HuH-7.5 (cell line): ENCODE measurements at regions not wholly inside any gene's neighbourhood (a gene's known extent, or its start where the extent isn't known, plus 50 kb on each side); places are given as distances from the start of the nearest gene placed in this dataset.

Source experiments
- DNase-seq: peaks from one replicate; pipeline ENCODE4 v3.0.0; 2011; ENCODE audit warnings: low spot score

DNA sequence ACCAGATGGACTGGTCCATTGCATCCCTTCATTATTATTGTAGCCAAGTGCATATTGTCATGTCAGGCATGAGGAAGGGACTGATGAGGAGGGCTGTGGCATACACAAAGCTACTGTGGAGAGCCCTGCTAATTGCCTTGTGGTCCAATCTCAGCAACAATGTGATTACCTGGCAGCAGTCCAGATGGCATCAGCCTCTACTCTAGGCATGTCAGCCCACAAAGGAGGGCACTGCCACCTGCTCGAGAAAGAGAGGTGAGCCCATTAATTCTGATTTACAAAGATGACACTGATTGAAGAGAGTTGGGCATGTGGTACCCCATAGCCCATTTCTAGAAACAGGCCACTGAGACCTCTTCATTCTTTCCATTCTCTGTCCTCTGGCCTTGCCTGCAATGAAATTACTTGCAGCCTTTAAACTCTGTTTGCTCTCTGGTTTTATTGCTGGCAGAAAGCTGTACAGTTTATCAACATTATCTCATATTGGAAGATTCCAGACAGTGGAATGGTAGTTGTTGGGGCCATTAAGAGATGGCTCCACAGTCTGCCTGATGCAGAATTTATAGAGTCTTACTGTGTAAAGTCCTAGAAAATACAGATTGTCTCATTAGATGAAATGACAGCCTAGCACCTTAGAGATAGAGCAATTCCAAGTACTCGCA, 307.7 kb downstream of the ARPP21 start:
- no peak for DNase-seq

DNA sequence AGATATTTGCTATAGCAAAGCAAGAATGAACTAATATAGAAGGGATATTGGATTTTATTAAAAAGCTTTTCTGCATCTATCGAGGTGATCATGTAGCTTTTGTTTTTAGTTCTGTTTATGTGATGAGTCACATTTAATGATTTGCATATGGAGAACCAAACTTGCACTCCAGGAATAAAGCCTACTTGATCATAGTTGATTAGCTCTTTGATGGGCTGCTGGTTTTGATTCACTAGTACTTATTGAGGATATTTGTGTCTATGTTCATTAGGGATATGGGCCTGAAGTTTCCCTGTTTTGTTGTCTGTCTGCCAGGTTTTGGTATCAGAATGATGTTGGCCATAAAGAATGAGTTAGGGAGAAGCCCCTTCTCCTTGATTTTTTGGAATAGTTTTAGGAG, 310.7 kb downstream of the ARPP21 start:
- DNase-seq = no peak

DNA sequence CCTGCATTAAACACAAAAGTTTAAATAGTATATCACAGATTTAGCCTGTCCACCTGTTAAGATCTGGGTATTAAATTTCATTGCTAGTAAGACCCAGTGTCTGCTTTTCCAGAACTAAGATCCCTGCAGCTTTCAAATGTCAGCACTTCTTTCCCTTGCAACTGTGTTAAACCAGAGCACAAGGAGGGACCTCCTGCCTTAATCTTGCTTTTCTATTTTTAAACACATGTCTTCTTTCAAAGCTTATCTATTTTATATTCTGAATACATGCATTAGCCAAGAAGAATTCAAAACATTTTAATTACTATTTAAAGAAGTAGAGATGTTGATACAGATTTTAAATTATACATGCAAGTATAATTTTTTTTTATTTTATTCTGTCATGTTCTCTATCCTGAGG, 315.1 kb downstream of the ARPP21 start:
- no peak for DNase-seq

GRCh38 chr3:35965908-35966307, 326.6 kb downstream of the ARPP21 start:
- peak; percentile 12 for DNase-seq

GRCh38 chr3:35966629-35967464, 327.5 kb downstream of the ARPP21 start:
- no peak for DNase-seq

- DNase-seq = no peak
Measured at GRCh38 chr3:35968043-35968622, 328.8 kb downstream of the ARPP21 start.

GRCh38 chr3:35969406-35969805, 330.1 kb downstream of the ARPP21 start:
- DNase-seq = no peak

- DNase-seq = no peak
Measured at GRCh38 chr3:35970793-35971192, 331.5 kb downstream of the ARPP21 start.

DNA sequence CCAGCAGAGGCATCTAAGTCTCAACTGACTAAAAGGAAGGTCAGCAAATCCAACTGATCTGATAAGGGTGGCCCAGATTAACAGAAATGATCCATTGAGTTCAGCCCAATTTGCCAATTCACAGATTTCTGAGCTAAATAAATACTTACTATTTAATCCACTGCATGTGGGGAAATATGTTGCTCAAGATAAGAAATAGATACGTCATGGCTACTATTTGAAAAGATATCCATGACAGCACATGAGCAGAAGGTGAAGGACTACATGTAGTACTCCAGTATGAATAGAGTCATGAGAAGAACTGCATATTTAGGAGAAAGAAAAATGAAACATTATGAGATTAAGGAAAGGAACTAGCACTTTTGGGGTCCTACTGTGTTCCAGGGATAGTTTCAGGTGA, 332.4 kb downstream of the ARPP21 start:
- no peak for DNase-seq

DNA sequence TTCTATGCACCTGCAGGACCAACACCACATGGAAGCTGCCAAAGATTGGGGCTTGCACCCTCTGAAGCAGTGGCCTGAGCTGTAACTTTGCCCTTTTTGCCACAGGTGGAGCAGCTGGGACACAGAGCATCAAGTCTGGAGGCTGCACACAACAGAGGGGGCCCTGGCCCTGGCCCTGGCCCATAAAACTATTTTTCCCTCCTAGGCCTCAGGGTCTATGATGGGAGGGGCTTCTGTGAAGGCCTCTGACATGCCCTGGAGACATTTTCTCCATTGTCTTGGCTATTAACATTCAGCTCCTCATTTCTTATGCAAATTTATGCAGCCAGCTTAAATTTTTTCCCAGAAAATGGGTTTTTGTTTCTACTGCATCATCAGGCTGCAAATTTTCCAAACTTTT, 335.5 kb downstream of the ARPP21 start:
- DNase-seq = no peak

DNA sequence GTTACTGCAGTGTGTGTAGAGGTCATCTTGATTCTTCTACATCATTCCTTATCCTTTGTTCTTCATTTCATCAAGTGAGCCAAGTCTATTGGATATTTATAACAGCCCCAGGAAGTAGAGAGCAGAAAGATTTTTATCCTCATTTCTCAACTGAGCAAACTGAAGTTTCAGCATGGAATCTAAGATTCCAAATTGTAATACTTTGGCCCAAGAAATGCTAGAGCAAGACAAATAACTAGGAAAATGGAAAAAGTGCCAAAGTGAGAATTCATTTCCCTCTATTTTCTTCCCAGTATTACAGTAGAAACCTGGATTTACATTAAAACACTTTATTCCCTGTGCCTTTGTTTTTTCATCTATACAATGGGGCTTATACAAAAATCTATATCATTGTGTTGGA, 346.8 kb downstream of the ARPP21 start:
- no peak for DNase-seq

DNA sequence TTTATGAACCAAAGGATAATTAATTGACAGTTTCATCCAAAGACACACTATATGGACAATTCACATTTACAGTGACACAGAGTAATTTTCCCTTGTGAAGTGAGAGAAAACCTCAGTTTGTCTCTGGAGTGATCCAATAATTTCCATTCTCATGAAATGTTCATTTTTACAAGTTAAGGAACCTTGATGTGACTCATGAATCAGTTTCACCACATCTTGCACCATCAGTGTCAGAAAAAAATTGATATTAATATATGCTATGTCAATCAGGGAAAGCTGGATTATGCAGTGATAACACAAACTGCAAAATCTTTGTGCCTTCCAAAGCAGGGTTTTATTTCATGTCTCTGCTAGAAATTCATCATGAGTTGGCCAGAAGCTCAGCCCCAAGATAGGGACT, 348.1 kb downstream of the ARPP21 start:
- DNase-seq = no peak

- no peak for DNase-seq
Measured at GRCh38 chr3:35992041-35992440, 352.7 kb downstream of the ARPP21 start.

DNA sequence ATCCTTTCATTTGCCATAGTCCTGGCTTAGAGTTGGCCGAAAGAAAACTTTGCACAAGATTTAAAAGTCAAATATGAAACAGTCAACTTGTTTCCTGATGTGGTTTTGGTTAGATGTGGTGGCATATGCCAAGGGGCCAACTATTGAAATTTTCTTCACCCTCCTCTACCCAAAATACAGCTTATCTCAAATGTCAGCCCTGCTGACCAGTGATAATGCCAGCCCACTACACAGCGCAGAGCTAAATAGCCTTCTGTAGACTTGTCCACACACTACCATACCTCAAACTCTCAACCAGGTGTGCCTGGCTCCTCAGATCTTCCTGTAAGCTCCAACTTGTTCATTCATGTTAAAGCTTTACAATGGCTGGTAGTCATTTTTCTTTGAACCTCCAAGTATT, 368.5 kb upstream of the STAC start:
- DNase-seq = no peak

GRCh38 chr3:36013425-36013824, 366.9 kb upstream of the STAC start:
- no peak for DNase-seq

- DNase-seq = no peak
Measured at GRCh38 chr3:36025232-36025631, 355.1 kb upstream of the STAC start.

DNA sequence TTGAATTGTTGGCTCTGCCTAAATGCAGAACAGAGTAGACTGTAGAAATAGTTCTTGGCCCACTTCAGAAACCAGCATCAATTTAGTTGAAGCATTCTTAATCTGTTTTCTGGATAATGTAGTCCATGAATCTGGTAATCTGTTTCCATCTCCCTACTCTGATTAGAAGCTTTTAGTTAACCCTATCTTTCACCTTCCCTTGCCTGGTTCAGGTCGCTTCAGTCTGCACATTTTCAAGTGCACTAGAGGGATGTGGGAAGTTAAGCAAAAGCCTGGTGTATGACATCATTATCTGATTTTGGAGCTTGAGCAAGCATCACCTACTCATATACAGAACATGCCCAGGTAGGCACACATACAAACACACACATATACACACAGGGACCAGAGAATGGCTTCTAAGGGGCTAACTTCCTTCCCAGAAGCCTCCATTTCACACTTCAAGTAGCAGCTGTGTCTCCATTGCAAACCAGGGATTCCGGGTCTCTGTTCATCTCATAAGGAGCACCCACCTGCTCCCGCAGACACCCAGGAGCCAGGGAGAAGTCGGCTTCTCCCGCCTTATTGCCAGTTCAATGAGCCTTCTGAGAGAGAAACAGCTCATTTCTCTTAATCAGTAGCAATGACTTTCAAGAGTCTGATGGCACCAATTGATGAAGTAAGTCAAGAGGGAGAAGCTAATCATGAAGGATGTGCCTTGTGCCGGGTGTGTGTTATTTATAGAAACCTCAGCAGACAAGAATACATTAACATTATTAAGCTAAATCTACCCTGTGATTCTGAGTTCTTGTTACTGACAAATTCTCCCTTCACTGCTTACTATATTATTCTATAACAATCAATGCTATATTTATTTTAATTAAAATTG, 347.9 kb upstream of the STAC start:
- no peak for DNase-seq

GRCh38 chr3:36058404-36059030, 321.8 kb upstream of the STAC start:
- no peak for DNase-seq

GRCh38 chr3:36060950-36061349, 319.4 kb upstream of the STAC start:
- DNase-seq = no peak

GRCh38 chr3:36063992-36064391, 316.3 kb upstream of the STAC start:
- no peak for DNase-seq

GRCh38 chr3:36065321-36065720, 315.0 kb upstream of the STAC start:
- no peak for DNase-seq

- no peak for DNase-seq
Measured at GRCh38 chr3:36075491-36075890, 304.8 kb upstream of the STAC start.
